Epithelial cell of proximal tubule (primary cell): ENCODE measurements at regions not wholly inside any gene's neighbourhood (a gene's known extent, or its start where the extent isn't known, plus 50 kb on each side); places are given as distances from the start of the nearest gene placed in this dataset.

Source experiments
- DNase-seq: peaks from one replicate; pipeline ENCODE4 v3.0.0-alpha.2; 2011; ENCODE audit warnings: low read depth
- H3K4me3 ChIP-seq: 2 replicates; pipeline ENCODE4 v1.5.1; 2011; ENCODE audit warnings: low read depth, mild to moderate bottlenecking, low read length
- CTCF ChIP-seq: conservative IDR thresholded peaks from 2 replicates; pipeline ENCODE4 v1.5.1; 2012; ENCODE audit warnings: low read depth, mild to moderate bottlenecking, low read length

GRCh38 chr7:86980223-86980622 is 79.2 kb downstream of the ELAPOR2 start:
- no peak overlapping the region for H3K4me3 ChIP-seq
- DNase-seq = no peak
- no peak for TF ChIP-seq CTCF

GRCh38 chr7:86978808-86979506 is 80.5 kb downstream of the ELAPOR2 start:
- H3K4me3 ChIP-seq = no peak overlapping the region
- TF ChIP-seq CTCF = no peak
- DNase-seq = no peak

GRCh38 chr7:86976958-86977357 is 82.5 kb downstream of the ELAPOR2 start:
- no peak for DNase-seq
- no peak for TF ChIP-seq CTCF

GRCh38 chr7:86975914-86976313 is 83.5 kb downstream of the ELAPOR2 start:
- no peak for TF ChIP-seq CTCF
- no peak for DNase-seq
- no peak overlapping the region for H3K4me3 ChIP-seq

More at GRCh38 chr7:86976958-86977357, 82.5 kb downstream of the ELAPOR2 start:
- no peak overlapping the region for H3K4me3 ChIP-seq

GRCh38 chr7:86975449-86975848 is 84.0 kb downstream of the ELAPOR2 start:
- no peak for TF ChIP-seq CTCF
- no peak overlapping the region for H3K4me3 ChIP-seq
- DNase-seq = no peak

GRCh38 chr7:86972072-86972471 is 87.4 kb downstream of the ELAPOR2 start:
- TF ChIP-seq CTCF = no peak
- no peak overlapping the region for H3K4me3 ChIP-seq
- no peak for DNase-seq

GRCh38 chr7:86970986-86971385 is 88.5 kb downstream of the ELAPOR2 start:
- TF ChIP-seq CTCF = no peak
- no peak overlapping the region for H3K4me3 ChIP-seq
- no peak for DNase-seq
